Naive B cell (primary cell): ENCODE measurements at regions not wholly inside any gene's neighbourhood (a gene's known extent, or its start where the extent isn't known, plus 50 kb on each side); places are given as distances from the start of the nearest gene placed in this dataset.
"Not testable (repeated sequence)": the region's sequence is repeated elsewhere in the genome, so short reads cannot be mapped to it uniquely, and the experiment has no call there.

Experiments used
- ATAC-seq, 2 donors: fragments of 150-1000 bp; cut with Tn5 transposase; 2 replicates each; pipeline ENCODE4 v1.10.0; 2021; ENCODE audit warnings: low read depth in 2 of 2, mild to moderate bottlenecking in 2 of 2, moderate library complexity in 2 of 2
- DNase-seq: peaks from one replicate; pipeline ENCODE4 v3.0.0; 2022
- H3K27ac Mint-ChIP-seq, 6 donors: one replicate each; pipeline ENCODE4 v1.8.0; 2020 to 2022; ENCODE audit warnings: mild to moderate bottlenecking in 6 of 6, mixed read lengths in 6 of 6, moderate library complexity in 5 of 6, inconsistent platforms in 2 of 6
- H3K27me3 Mint-ChIP-seq, 3 donors: one replicate each; pipeline ENCODE4 v1.8.0; 2021 to 2022; ENCODE audit warnings: mixed read lengths in 3 of 3, mild to moderate bottlenecking in 1 of 3
- H3K36me3 Mint-ChIP-seq, 2 donors: one replicate each; pipeline ENCODE4 v1.8.0; 2020 to 2022; ENCODE audit warnings: mixed read lengths in 2 of 2, inconsistent platforms in 1 of 2, mild to moderate bottlenecking in 1 of 2
- H3K4me1 Mint-ChIP-seq, 3 donors: one replicate each; pipeline ENCODE4 v1.8.0; 2020 to 2022; ENCODE audit warnings: mixed read lengths in 3 of 3, inconsistent platforms in 1 of 3, mild to moderate bottlenecking in 1 of 3, moderate library complexity in 1 of 3
- H3K4me3 Mint-ChIP-seq, 8 donors: one replicate each; pipeline ENCODE4 v1.8.0; 2020 to 2022; ENCODE audit warnings: mild to moderate bottlenecking in 8 of 8, mixed read lengths in 8 of 8, moderate library complexity in 8 of 8, inconsistent platforms in 2 of 8
- H3K9me3 Mint-ChIP-seq, 7 donors: one replicate each; pipeline ENCODE4 v1.8.0; 2020 to 2022; ENCODE audit warnings: mixed read lengths in 7 of 7, mild to moderate bottlenecking in 5 of 7, inconsistent platforms in 2 of 7, moderate library complexity in 1 of 7

GRCh38 chr7:19375976-19376375, 230.8 kb upstream of the FERD3L start:
- Mint-ChIP-seq H3K36me3 (no peaks in the 10 kb centered on the region), H3K27me3 (no peaks in the 10 kb centered on the region), H3K4me3 (no peak overlapping the region), H3K9me3 (peaks cover 0 to 6% (median 2%) of the 10 kb centered on the region in 7 donors), H3K27ac (no peak overlapping the region), H3K4me1 (no peaks in the 10 kb centered on the region)
- no peak for DNase-seq
- no peak for ATAC-seq

GRCh38 chr7:19373334-19373733, 228.1 kb upstream of the FERD3L start:
- no peak for ATAC-seq

GRCh38 chr7:19369806-19370205, 224.6 kb upstream of the FERD3L start:
- DNase-seq, result no peak
- H3K4me1 Mint-ChIP-seq, result no peaks in the 10 kb centered on the region
- H3K27me3 Mint-ChIP-seq, result no peaks in the 10 kb centered on the region
- H3K27ac Mint-ChIP-seq, result peak overlapping the region in 1 of 6 donors; percentile 27
- peaks cover 0 to 4% (median 0%) of the 10 kb centered on the region in 7 donors for H3K9me3 Mint-ChIP-seq
- H3K36me3 Mint-ChIP-seq, result no peaks in the 10 kb centered on the region
- ATAC-seq, result no peak
- H3K4me3 Mint-ChIP-seq, result no peak overlapping the region

More at GRCh38 chr7:19373334-19373733, 228.1 kb upstream of the FERD3L start:
- no peak for DNase-seq
- no peaks in the 10 kb centered on the region for H3K36me3 Mint-ChIP-seq
- H3K4me1 Mint-ChIP-seq, result no peaks in the 10 kb centered on the region
- no peak overlapping the region for H3K27ac Mint-ChIP-seq
- H3K27me3 Mint-ChIP-seq, result no peaks in the 10 kb centered on the region
- H3K4me3 Mint-ChIP-seq, result no peak overlapping the region
- peaks cover 0 to 6% (median 2%) of the 10 kb centered on the region in 7 donors for H3K9me3 Mint-ChIP-seq

- Mint-ChIP-seq H3K4me3 (no peak overlapping the region), H3K27me3 (no peaks in the 10 kb centered on the region), H3K36me3 (no peaks in the 10 kb centered on the region), H3K27ac (no peak overlapping the region), H3K4me1 (no peaks in the 10 kb centered on the region), H3K9me3 (peaks cover 0 to 4% (median 0%) of the 10 kb centered on the region in 7 donors)
- no peak for DNase-seq
- ATAC-seq, result no peak
These were observed 224.0 kb upstream of the FERD3L start for GRCh38 chr7:19369182-19369581.

GRCh38 chr7:19368491-19368925, 223.3 kb upstream of the FERD3L start:
- Mint-ChIP-seq H3K4me1 (no peaks in the 10 kb centered on the region), H3K9me3 (peaks cover 0 to 4% (median 0%) of the 10 kb centered on the region in 7 donors), H3K4me3 (no peak overlapping the region), H3K27ac (peak overlapping the region in 1 of 6 donors; percentile 22), H3K36me3 (no peaks in the 10 kb centered on the region), H3K27me3 (no peaks in the 10 kb centered on the region)
- DNase-seq (no peak), ATAC-seq (no peak)

- ATAC-seq (no peak), DNase-seq (no peak)
- H3K36me3 Mint-ChIP-seq, result no peaks in the 10 kb centered on the region
- no peaks in the 10 kb centered on the region for H3K4me1 Mint-ChIP-seq
- no peaks in the 10 kb centered on the region for H3K27me3 Mint-ChIP-seq
- H3K4me3 Mint-ChIP-seq, result no peak overlapping the region
- no peak overlapping the region for H3K27ac Mint-ChIP-seq
- peaks cover 0 to 4% (median 0%) of the 10 kb centered on the region in 7 donors for H3K9me3 Mint-ChIP-seq
These were observed 219.7 kb upstream of the FERD3L start for GRCh38 chr7:19364950-19365349.

- H3K4me3 Mint-ChIP-seq, result no peak overlapping the region
- no peaks in the 10 kb centered on the region for H3K36me3 Mint-ChIP-seq
- peaks cover 0 to 2% (median 0%) of the 10 kb centered on the region in 7 donors for H3K9me3 Mint-ChIP-seq
- H3K27me3 Mint-ChIP-seq, result no peaks in the 10 kb centered on the region
- no peaks in the 10 kb centered on the region for H3K4me1 Mint-ChIP-seq
- no peak for ATAC-seq
- H3K27ac Mint-ChIP-seq, result no peak overlapping the region
- no peak for DNase-seq
These were observed 216.9 kb upstream of the FERD3L start for GRCh38 chr7:19362099-19362498.

- Mint-ChIP-seq H3K4me1 (no peaks in the 10 kb centered on the region), H3K27ac (no peak overlapping the region), H3K4me3 (no peak overlapping the region), H3K27me3 (no peaks in the 10 kb centered on the region), H3K9me3 (peaks cover 0 to 4% (median 0%) of the 10 kb centered on the region in 7 donors), H3K36me3 (no peaks in the 10 kb centered on the region)
- no peak for ATAC-seq
- DNase-seq, result no peak
These were observed 208.0 kb upstream of the FERD3L start for GRCh38 chr7:19353180-19353579.

- Mint-ChIP-seq H3K27ac (no peak overlapping the region), H3K9me3 (peaks cover 0 to 4% (median 0%) of the 10 kb centered on the region in 7 donors), H3K4me1 (no peaks in the 10 kb centered on the region), H3K36me3 (no peaks in the 10 kb centered on the region), H3K4me3 (no peak overlapping the region), H3K27me3 (no peaks in the 10 kb centered on the region)
- DNase-seq (no peak), ATAC-seq (no peak)
These were observed 207.1 kb upstream of the FERD3L start for GRCh38 chr7:19352305-19352695.

- H3K9me3 Mint-ChIP-seq, result peaks cover 0 to 4% (median 0%) of the 10 kb centered on the region in 7 donors
- no peaks in the 10 kb centered on the region for H3K4me1 Mint-ChIP-seq
- H3K4me3 Mint-ChIP-seq, result no peak overlapping the region
- ATAC-seq, result no peak
- H3K36me3 Mint-ChIP-seq, result no peaks in the 10 kb centered on the region
- no peak overlapping the region for H3K27ac Mint-ChIP-seq
- no peaks in the 10 kb centered on the region for H3K27me3 Mint-ChIP-seq
- DNase-seq, result no peak
These were observed 206.4 kb upstream of the FERD3L start for GRCh38 chr7:19351341-19352304.

GRCh38 chr7:19339512-19339911, 194.3 kb upstream of the FERD3L start:
- Mint-ChIP-seq H3K36me3 (no peaks in the 10 kb centered on the region), H3K27ac (no peak overlapping the region), H3K27me3 (no peaks in the 10 kb centered on the region), H3K4me1 (no peaks in the 10 kb centered on the region), H3K9me3 (peaks cover 0 to 3% (median 0%) of the 10 kb centered on the region in 7 donors), H3K4me3 (no peak overlapping the region)
- DNase-seq, result no peak
- no peak for ATAC-seq

- not testable (repeated sequence) for H3K4me1 Mint-ChIP-seq, H3K4me3 Mint-ChIP-seq, H3K27ac Mint-ChIP-seq, ATAC-seq, H3K36me3 Mint-ChIP-seq, H3K27me3 Mint-ChIP-seq, H3K9me3 Mint-ChIP-seq, DNase-seq
These were observed 193.3 kb upstream of the FERD3L start for GRCh38 chr7:19338512-19338911.

GRCh38 chr7:19336836-19337383, 191.7 kb upstream of the FERD3L start:
- H3K4me3 Mint-ChIP-seq, result no peak overlapping the region
- H3K27me3 Mint-ChIP-seq, result no peaks in the 10 kb centered on the region
- H3K4me1 Mint-ChIP-seq, result no peaks in the 10 kb centered on the region
- no peaks in the 10 kb centered on the region for H3K36me3 Mint-ChIP-seq
- H3K27ac Mint-ChIP-seq, result no peak overlapping the region
- DNase-seq (no peak), ATAC-seq (no peak)
- H3K9me3 Mint-ChIP-seq, result peaks cover 0 to 3% (median 0%) of the 10 kb centered on the region in 7 donors

GRCh38 chr7:19333706-19334105, 188.5 kb upstream of the FERD3L start:
- DNase-seq (no peak), ATAC-seq (no peak)
- no peak overlapping the region for H3K4me3 Mint-ChIP-seq
- no peaks in the 10 kb centered on the region for H3K36me3 Mint-ChIP-seq
- no peaks in the 10 kb centered on the region for H3K27me3 Mint-ChIP-seq
- H3K4me1 Mint-ChIP-seq, result no peaks in the 10 kb centered on the region
- H3K27ac Mint-ChIP-seq, result peak overlapping the region in 1 of 6 donors; percentile 39
- H3K9me3 Mint-ChIP-seq, result peaks cover 0 to 3% (median 1%) of the 10 kb centered on the region in 7 donors
